ENCODE measurements at regions not wholly inside any gene's neighbourhood (a gene's known extent, or its start where the extent isn't known, plus 50 kb on each side); places are given as distances from the start of the nearest gene placed in this dataset.

DNA sequence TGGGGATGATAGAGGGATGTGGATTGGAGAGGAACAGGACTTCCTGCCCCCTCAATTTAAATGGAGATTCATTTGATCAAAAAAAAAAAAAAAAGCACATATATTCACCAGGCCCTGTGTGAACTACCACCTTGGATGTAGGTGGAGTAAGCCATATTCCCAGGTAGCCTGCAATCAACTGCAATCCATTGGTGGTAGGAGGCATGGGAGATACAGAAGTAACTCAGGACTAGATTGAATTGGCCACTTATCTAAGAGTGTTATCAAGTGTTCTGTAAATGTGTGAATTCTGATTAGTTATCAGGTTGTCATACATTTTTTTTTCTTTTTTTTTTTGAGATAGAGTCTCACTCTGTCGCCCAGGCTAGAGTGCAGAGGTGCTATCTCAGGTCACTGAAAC, 124.1 kb upstream of the ESR1 start:
- TF ChIP-seq, protein P1, sequence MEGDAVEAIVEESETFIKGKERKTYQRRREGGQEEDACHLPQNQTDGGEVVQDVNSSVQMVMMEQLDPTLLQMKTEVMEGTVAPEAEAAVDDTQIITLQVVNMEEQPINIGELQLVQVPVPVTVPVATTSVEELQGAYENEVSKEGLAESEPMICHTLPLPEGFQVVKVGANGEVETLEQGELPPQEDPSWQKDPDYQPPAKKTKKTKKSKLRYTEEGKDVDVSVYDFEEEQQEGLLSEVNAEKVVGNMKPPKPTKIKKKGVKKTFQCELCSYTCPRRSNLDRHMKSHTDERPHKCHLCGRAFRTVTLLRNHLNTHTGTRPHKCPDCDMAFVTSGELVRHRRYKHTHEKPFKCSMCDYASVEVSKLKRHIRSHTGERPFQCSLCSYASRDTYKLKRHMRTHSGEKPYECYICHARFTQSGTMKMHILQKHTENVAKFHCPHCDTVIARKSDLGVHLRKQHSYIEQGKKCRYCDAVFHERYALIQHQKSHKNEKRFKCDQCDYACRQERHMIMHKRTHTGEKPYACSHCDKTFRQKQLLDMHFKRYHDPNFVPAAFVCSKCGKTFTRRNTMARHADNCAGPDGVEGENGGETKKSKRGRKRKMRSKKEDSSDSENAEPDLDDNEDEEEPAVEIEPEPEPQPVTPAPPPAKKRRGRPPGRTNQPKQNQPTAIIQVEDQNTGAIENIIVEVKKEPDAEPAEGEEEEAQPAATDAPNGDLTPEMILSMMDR (IDR thresholded peaks at IDR 0.05), result no peak
- no peak for TF ChIP-seq POLR2AphosphoS5 (IDR thresholded peaks at IDR 0.05)
- TF ChIP-seq EP300 (IDR thresholded peaks at IDR 0.05; ENCODE audit: low read depth), result no peak
- no peak for TF ChIP-seq POLR2A (IDR thresholded peaks at IDR 0.05)
